Raji (cell line): ENCODE measurements at regions not wholly inside any gene's neighbourhood (a gene's known extent, or its start where the extent isn't known, plus 50 kb on each side); places are given as distances from the start of the nearest gene placed in this dataset.

Experiments used
- POLR2A ChIP-seq: IDR thresholded peaks from 2 replicates; pipeline ENCODE4 v1.6.1; 2011; ENCODE audit warnings: low read depth, low read length, control low read depth; ENCODE audit not compliant: insufficient read depth

GRCh38 chr14:53626761-53627160 is 329.9 kb downstream of the BMP4 start:
- TF ChIP-seq POLR2A = no peak

GRCh38 chr14:53622447-53622846 is 334.2 kb downstream of the BMP4 start:
- no peak for TF ChIP-seq POLR2A

- no peak for TF ChIP-seq POLR2A
Observed at GRCh38 chr14:53621921-53622320, 334.7 kb downstream of the BMP4 start.

- TF ChIP-seq POLR2A = no peak
Observed at GRCh38 chr14:53621433-53621832, 335.2 kb downstream of the BMP4 start.

- TF ChIP-seq POLR2A = no peak
Observed at GRCh38 chr14:53620890-53621289, 335.7 kb downstream of the BMP4 start.

- no peak for TF ChIP-seq POLR2A
Observed at GRCh38 chr14:53620317-53620716, 336.3 kb downstream of the BMP4 start.

GRCh38 chr14:53619691-53620231 is 336.9 kb downstream of the BMP4 start:
- TF ChIP-seq POLR2A = no peak

- TF ChIP-seq POLR2A = no peak
Observed at GRCh38 chr14:53615252-53615651, 341.4 kb downstream of the BMP4 start.

GRCh38 chr14:53613404-53614253 is 343.0 kb downstream of the BMP4 start:
- no peak for TF ChIP-seq POLR2A

- no peak for TF ChIP-seq POLR2A
Observed at GRCh38 chr14:53610947-53611346, 345.7 kb downstream of the BMP4 start.

- no peak for TF ChIP-seq POLR2A
Observed at GRCh38 chr14:53609009-53609408, 347.6 kb downstream of the BMP4 start.

GRCh38 chr14:53608369-53608768 is 348.3 kb downstream of the BMP4 start:
- TF ChIP-seq POLR2A = no peak

GRCh38 chr14:53606203-53606602 is 350.4 kb downstream of the BMP4 start:
- TF ChIP-seq POLR2A = no peak

GRCh38 chr14:53605562-53605961 is 351.1 kb downstream of the BMP4 start:
- TF ChIP-seq POLR2A = no peak

GRCh38 chr14:53603994-53604393 is 352.6 kb downstream of the BMP4 start:
- TF ChIP-seq POLR2A = no peak

- no peak for TF ChIP-seq POLR2A
Observed at GRCh38 chr14:53601409-53601808, 355.2 kb downstream of the BMP4 start.
